GM12864 (cell line): ENCODE measurements at regions not wholly inside any gene's neighbourhood (a gene's known extent, or its start where the extent isn't known, plus 50 kb on each side); places are given as distances from the start of the nearest gene placed in this dataset.
"Not testable (repeated sequence)": the region's sequence is repeated elsewhere in the genome, so short reads cannot be mapped to it uniquely, and the experiment has no call there.

Experiments used
- DNase-seq: peaks from one replicate; pipeline ENCODE4 v3.0.0-alpha.2; 2011; ENCODE audit warnings: low read depth
- H3K4me3 ChIP-seq: 2 replicates; pipeline ENCODE4 v1.5.1; 2011; ENCODE audit warnings: mild to moderate bottlenecking, low read depth, low read length, control low read depth
- TF ChIP-seq, protein P1 (sequence below): IDR thresholded peaks from 2 replicates; pipeline ENCODE4 v1.5.1; 2011; ENCODE audit warnings: low read depth, mild to moderate bottlenecking, moderate library complexity, low read length, control low read depth, inconsistent platforms; ENCODE audit errors: missing control alignments

DNA sequence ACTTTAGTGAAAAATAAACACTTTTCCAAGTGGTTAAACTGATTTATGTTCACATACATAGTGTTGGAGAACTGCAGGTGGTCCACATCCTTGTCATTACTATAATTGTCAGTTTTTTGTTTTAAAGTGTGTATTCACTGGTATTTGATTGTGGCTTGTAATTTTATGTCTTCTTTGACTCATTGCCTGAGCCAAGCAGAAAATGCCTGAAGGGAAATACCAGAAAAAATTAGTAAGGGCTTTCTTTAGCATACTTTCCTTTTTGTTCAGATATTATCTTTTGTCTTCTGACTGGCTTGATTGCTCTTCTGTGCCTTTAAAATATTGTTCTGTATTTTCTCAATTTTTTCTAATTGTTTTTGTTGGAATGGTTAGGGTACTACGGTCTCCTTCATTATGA, 981.3 kb downstream of the C4orf33 start:
- no peak for DNase-seq
- TF ChIP-seq, protein P1, sequence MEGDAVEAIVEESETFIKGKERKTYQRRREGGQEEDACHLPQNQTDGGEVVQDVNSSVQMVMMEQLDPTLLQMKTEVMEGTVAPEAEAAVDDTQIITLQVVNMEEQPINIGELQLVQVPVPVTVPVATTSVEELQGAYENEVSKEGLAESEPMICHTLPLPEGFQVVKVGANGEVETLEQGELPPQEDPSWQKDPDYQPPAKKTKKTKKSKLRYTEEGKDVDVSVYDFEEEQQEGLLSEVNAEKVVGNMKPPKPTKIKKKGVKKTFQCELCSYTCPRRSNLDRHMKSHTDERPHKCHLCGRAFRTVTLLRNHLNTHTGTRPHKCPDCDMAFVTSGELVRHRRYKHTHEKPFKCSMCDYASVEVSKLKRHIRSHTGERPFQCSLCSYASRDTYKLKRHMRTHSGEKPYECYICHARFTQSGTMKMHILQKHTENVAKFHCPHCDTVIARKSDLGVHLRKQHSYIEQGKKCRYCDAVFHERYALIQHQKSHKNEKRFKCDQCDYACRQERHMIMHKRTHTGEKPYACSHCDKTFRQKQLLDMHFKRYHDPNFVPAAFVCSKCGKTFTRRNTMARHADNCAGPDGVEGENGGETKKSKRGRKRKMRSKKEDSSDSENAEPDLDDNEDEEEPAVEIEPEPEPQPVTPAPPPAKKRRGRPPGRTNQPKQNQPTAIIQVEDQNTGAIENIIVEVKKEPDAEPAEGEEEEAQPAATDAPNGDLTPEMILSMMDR: no peak
- no peak overlapping the region for H3K4me3 ChIP-seq

DNA sequence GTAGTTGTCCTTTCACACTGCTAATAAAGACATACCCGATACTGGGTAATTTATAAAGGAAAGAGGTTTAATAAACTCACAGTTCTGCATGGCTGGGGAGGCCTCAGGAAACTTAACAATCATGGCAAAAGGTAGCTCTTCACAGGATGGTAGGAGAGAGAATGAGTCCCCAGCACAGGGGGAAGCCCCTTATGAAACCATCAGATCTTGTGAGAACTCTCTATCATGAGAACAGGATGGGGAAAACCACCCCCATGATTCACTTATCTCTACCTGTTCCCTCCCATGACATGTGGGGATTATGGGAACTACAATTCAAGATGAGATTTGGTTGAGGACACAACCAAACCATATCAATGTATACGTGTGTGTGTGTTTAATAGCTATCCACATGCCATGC, 983.1 kb downstream of the C4orf33 start:
- not testable (repeated sequence) for H3K4me3 ChIP-seq

DNA sequence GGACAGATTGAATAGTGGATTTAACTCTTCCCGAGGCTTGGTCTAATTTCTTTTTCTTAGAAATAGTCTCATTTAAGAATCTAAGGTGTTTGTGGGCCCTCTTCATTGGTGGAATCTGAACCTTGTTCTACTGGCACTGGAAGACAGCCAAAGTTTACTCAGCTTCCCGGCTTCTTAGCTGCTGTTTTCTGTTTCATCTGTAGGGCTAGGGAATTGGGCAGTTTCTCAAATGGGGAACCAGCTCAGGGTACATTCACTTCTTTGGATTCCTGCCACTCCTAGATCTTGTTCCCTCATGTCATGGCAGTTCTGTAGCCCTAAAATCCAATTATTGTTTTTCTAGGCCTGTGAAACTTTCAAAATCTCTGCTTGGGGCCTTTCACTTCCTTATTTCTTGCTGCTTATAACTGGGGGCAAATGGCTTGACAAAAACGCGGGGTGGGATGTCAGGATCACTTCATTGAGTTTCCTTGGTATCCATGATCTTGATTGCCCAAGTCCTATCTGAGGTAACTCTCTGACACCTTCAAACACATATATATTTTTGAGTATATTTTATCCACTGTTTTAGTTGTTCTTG, 985.0 kb downstream of the C4orf33 start:
- no peak overlapping the region for H3K4me3 ChIP-seq
- TF ChIP-seq, protein P1: no peak
- DNase-seq: no peak

More for the DNA sequence above, 983.1 kb downstream of the C4orf33 start:
- not testable (repeated sequence) for DNase-seq

DNA sequence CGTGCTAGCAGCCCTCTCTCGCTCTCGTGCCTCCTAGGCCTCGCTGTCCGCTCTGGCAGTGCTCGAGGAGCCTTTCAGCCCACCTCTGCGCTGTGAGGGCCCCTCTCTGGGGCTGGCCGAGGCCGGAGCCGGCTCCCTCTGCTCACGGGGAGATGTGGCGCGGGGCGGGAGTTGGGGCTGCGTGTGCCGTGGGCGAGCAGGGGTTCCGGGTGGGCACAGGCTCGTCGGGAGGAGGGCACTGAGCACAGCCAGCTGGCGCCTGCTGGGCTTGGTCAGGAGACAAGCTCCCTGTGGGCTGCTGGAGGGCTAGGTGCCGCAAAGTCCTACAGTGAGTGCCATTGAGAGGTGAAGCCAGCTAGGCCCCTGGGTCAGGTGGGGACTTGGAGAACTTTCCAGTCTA, 994.5 kb downstream of the C4orf33 start:
- TF ChIP-seq, protein P1: no peak
- no peak overlapping the region for H3K4me3 ChIP-seq
- no peak for DNase-seq

DNA sequence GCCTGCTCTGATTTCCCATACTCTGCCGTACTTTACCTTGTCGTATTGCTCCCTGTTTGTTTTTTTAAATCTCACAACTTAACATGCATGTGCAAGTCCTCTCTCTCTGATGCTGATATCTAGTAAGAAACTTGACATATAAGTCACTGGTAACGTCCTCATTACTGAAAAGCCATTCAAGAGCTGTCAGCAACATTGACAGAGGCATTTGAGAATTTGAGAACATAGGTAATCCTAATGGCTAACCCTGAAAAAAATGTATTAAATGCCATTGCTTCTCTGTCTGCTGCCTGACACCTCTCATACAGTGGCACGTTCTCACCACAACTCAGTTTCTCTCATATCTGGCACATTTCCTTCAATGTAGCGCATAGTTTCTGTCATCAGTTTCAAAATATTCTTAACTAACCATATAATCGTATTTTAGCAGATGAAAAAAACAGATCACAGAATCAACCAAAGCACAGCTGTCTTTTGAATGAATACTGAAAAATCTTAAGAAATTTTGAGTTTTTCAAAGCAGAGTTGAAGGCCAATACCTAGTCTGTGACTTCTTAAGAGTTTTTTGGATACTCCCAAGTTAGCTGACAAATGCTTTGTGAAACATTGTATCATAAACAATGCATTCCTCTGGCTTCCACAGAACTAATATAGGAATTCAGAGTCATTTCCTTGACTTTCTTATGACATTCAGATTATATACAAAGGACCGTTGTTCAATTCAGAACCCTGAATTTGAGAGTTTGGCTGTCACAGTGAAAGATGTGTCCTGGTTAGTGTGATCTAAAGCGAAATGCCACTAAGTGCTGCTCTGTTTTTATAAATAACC, 996.4 kb downstream of the C4orf33 start:
- TF ChIP-seq, protein P1: no peak
- DNase-seq: no peak
- no peak overlapping the region for H3K4me3 ChIP-seq

DNA sequence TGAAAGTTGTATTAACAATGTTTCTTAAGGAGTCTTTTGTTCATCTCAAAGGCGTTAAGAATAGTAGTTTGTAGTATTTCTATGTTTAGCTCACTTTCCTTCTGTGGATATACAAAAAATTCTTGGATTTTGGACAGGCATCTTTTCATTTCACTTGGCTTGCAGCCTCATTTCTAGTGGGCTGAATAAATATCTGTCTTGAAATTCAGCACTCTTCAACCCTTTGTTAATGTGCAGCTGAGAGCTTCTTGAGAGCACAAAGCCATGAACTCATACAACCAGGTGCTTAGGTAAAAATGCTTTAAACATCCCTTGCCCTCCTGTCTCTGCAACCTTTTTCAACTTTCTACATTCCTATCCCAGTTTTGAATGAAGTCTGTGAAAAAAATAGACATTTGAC, 1003.2 kb downstream of the C4orf33 start:
- no peak overlapping the region for H3K4me3 ChIP-seq
- DNase-seq: no peak
- TF ChIP-seq, protein P1: no peak

DNA sequence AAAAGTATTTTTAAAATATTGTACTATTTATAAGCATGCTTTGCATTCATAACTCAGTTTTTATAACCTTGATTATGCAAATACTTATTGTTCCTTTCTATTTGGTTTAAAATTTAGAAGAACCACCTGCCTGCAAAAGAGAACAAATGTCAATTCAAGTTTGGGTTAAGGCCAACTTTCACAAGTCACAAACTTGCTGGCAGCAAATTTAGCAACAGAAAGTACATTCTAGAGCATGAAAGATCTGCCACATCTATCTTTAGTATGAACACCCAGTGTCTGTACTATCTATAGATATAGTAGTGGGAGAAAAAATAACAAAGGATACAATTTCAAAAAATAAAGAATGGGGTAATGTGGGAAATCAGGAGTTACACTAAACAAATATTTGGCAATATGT, 1014.2 kb downstream of the C4orf33 start:
- no peak for DNase-seq
- TF ChIP-seq, protein P1: no peak
- no peak overlapping the region for H3K4me3 ChIP-seq
